GM12873 (cell line): ENCODE measurements at regions not wholly inside any gene's neighbourhood (a gene's known extent, or its start where the extent isn't known, plus 50 kb on each side); places are given as distances from the start of the nearest gene placed in this dataset.

Source experiments
- CTCF ChIP-seq: IDR thresholded peaks from 2 replicates; pipeline ENCODE4 v1.5.1; 2012; ENCODE audit warnings: low read depth, mild to moderate bottlenecking, moderate library complexity, low read length, control low read depth; ENCODE audit not compliant: insufficient read depth; ENCODE audit errors: missing control alignments

- no peak for TF ChIP-seq CTCF
Observed at GRCh38 chr5:105640328-105640727, 2030.4 kb downstream of the EFNA5 start.

GRCh38 chr5:105639511-105639910 lies 2031.2 kb downstream of the EFNA5 start:
- no peak for TF ChIP-seq CTCF

GRCh38 chr5:105639068-105639467 lies 2031.7 kb downstream of the EFNA5 start:
- TF ChIP-seq CTCF: no peak

- TF ChIP-seq CTCF: no peak
Observed at GRCh38 chr5:105638437-105638836, 2032.3 kb downstream of the EFNA5 start.

GRCh38 chr5:105632043-105632442 lies 2038.7 kb downstream of the EFNA5 start:
- TF ChIP-seq CTCF: no peak

GRCh38 chr5:105630803-105631202 lies 2039.9 kb downstream of the EFNA5 start:
- no peak for TF ChIP-seq CTCF

GRCh38 chr5:105619725-105620124 lies 2051.0 kb downstream of the EFNA5 start:
- no peak for TF ChIP-seq CTCF

GRCh38 chr5:105617436-105618215 lies 2053.1 kb downstream of the EFNA5 start:
- no peak for TF ChIP-seq CTCF
